Peyer's patch (tissue), 4 donors: ENCODE measurements at regions not wholly inside any gene's neighbourhood (a gene's known extent, or its start where the extent isn't known, plus 50 kb on each side); places are given as distances from the start of the nearest gene placed in this dataset.

Experiments
- DNase-seq, 3 donors: peaks; one replicate each; pipeline ENCODE4 v3.0.0-alpha.2; 2017 to 2019
- H3K27ac ChIP-seq, 4 donors: fragments of 200-600 bp; sonication (generic); one replicate each; pipeline ENCODE4 v1.5.1; 2016 to 2019
- H3K27me3 ChIP-seq, 2 donors: fragments of 200-600 bp; sonication (generic); one replicate each; pipeline ENCODE4 v1.5.1; 2019
- H3K36me3 ChIP-seq, 3 donors: fragments of 200-600 bp; sonication (generic); one replicate each; pipeline ENCODE4 v1.5.1; 2016 to 2019
- H3K4me1 ChIP-seq, 4 donors: fragments of 200-600 bp; sonication (generic); one replicate each; pipeline ENCODE4 v1.5.1; 2016 to 2019
- H3K4me3 ChIP-seq, 4 donors: fragments of 200-600 bp; sonication (generic); 1 replicate in 3 of 4; 2 replicates in 1 of 4; pipeline ENCODE4 v1.5.1; 2016 to 2019; ENCODE audit warnings: mild to moderate bottlenecking in 1 of 4
- H3K9me3 ChIP-seq, 4 donors: fragments of 200-600 bp; sonication (generic); one replicate each; pipeline ENCODE4 v1.5.1; 2016 to 2019; ENCODE audit warnings: mild to moderate bottlenecking in 1 of 4
- CTCF ChIP-seq, 6 experiments: fragments of 450-650 bp in 4 of 6; fragments of 200-600 bp in 2 of 6; sonication (generic) in 1 of 6; IDR thresholded peaks; one replicate each; pipeline ENCODE4 v1.5.1; 2017 to 2019; ENCODE audit warnings: antibody characterized with exemption in 6 of 6, mild to moderate bottlenecking in 3 of 6, moderate library complexity in 1 of 6
- POLR2A ChIP-seq, 2 donors: fragments of 450-650 bp; IDR thresholded peaks; one replicate each; pipeline ENCODE4 v1.5.1; 2017; ENCODE audit warnings: antibody characterized with exemption in 2 of 2, mild to moderate bottlenecking in 2 of 2, moderate library complexity in 2 of 2

GRCh38 chr1:95325349-95325748, 91.3 kb downstream of the RWDD3 start:
- Histone ChIP-seq H3K9me3 (no peaks in the 10 kb centered on the region), H3K27me3 (no peaks in the 10 kb centered on the region), H3K27ac (no peak overlapping the region), H3K4me3 (no peak overlapping the region), H3K36me3 (no peaks in the 10 kb centered on the region), H3K4me1 (no peaks in the 10 kb centered on the region)
- no peak for DNase-seq
- TF ChIP-seq POLR2A (IDR thresholded peaks at IDR 0.05) (no peak), CTCF (IDR thresholded peaks at IDR 0.05) (no peak)

GRCh38 chr1:95326023-95326422, 92.0 kb downstream of the RWDD3 start:
- Histone ChIP-seq H3K27me3 (no peaks in the 10 kb centered on the region), H3K4me3 (no peak overlapping the region), H3K36me3 (no peaks in the 10 kb centered on the region), H3K9me3 (no peaks in the 10 kb centered on the region), H3K4me1 (no peaks in the 10 kb centered on the region), H3K27ac (no peak overlapping the region)
- no peak for DNase-seq
- TF ChIP-seq CTCF (IDR thresholded peaks at IDR 0.05) = no peak
- TF ChIP-seq POLR2A (IDR thresholded peaks at IDR 0.05) = no peak

DNA sequence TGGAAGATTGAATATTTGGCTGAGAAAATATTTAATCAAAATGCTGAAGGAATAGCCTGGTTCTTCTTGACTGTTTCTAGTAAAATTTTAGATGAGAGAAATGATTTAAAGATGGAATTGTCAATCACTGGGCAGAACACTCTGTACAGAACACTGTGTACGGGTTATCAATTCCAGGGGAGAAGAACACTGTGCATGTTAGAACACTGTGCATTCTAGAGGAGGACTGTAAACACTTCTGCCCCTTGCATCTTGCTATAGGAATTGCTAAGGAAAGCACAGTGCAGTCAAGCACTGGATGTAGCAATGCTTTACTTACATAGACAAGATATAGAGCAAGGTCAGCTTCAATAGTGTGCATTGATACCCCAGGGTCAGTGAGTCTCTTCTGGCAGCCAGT, 98.7 kb downstream of the RWDD3 start:
- no peaks in the 10 kb centered on the region for H3K9me3 ChIP-seq
- H3K4me1 ChIP-seq = no peaks in the 10 kb centered on the region
- H3K27ac ChIP-seq = no peak overlapping the region
- H3K4me3 ChIP-seq = no peak overlapping the region
- DNase-seq = no peak
- TF ChIP-seq POLR2A (IDR thresholded peaks at IDR 0.05) (no peak), CTCF (IDR thresholded peaks at IDR 0.05) (no peak)
- no peaks in the 10 kb centered on the region for H3K36me3 ChIP-seq
- H3K27me3 ChIP-seq = no peaks in the 10 kb centered on the region

GRCh38 chr1:95339377-95339776, 105.4 kb downstream of the RWDD3 start:
- Histone ChIP-seq H3K27ac (no peak overlapping the region), H3K27me3 (no peaks in the 10 kb centered on the region), H3K36me3 (no peaks in the 10 kb centered on the region), H3K4me1 (no peaks in the 10 kb centered on the region), H3K9me3 (no peaks in the 10 kb centered on the region), H3K4me3 (no peak overlapping the region)
- TF ChIP-seq CTCF (IDR thresholded peaks at IDR 0.05) (no peak), POLR2A (IDR thresholded peaks at IDR 0.05) (no peak)
- DNase-seq = no peak

- DNase-seq = no peak
- Histone ChIP-seq H3K4me1 (no peaks in the 10 kb centered on the region), H3K27ac (no peak overlapping the region), H3K9me3 (no peaks in the 10 kb centered on the region), H3K36me3 (no peaks in the 10 kb centered on the region), H3K4me3 (no peak overlapping the region), H3K27me3 (no peaks in the 10 kb centered on the region)
- TF ChIP-seq CTCF (IDR thresholded peaks at IDR 0.05) = no peak
- no peak for TF ChIP-seq POLR2A (IDR thresholded peaks at IDR 0.05)
Measured at GRCh38 chr1:95340061-95340460, 106.1 kb downstream of the RWDD3 start.

GRCh38 chr1:95352767-95353166, 118.8 kb downstream of the RWDD3 start:
- Histone ChIP-seq H3K27ac (no peak overlapping the region), H3K9me3 (no peaks in the 10 kb centered on the region), H3K4me1 (no peaks in the 10 kb centered on the region), H3K36me3 (no peaks in the 10 kb centered on the region), H3K27me3 (no peaks in the 10 kb centered on the region), H3K4me3 (no peak overlapping the region)
- no peak for DNase-seq
- TF ChIP-seq CTCF (IDR thresholded peaks at IDR 0.05) = no peak
- TF ChIP-seq POLR2A (IDR thresholded peaks at IDR 0.05) = no peak
